ENCODE measurements at regions not wholly inside any gene's neighbourhood (a gene's known extent, or its start where the extent isn't known, plus 50 kb on each side); places are given as distances from the start of the nearest gene placed in this dataset.
A peak's percentile ranks its signal among the peaks of the same experiment; 100 is the strongest.
"Not testable (repeated sequence)": the region's sequence is repeated elsewhere in the genome, so short reads cannot be mapped to it uniquely, and the experiment has no call there.

DNA sequence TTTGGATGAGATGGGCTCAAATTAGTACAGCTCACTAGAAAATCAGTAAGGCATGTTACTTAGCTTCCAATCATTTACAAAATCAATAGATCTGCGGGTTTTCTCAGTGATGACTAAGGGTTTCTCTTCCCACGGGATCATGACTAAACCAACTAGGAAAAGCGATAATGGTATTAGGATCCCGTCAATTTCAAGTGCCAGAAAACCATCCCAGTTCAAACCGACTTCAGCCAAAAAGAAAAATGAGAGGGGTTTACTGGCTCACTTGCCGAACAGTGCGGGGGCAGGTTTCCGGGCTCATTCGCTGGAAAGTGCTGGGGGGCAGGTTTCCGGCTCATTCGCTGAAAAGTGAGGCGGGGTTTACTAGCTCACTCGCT lies 62.1 kb upstream of the LYZL2 start:
- no peak for DNase-seq (ENCODE audit: low spot score)
- H3K9me3 ChIP-seq: no peaks in the 10 kb centered on the region
- H3K27ac ChIP-seq: no peak overlapping the region
- intact Hi-C loops (cut with DNase I): no loop called here
- H3K4me1 ChIP-seq (replicated peaks): no peaks in the 10 kb centered on the region
- no peak overlapping the region for H3K4me3 ChIP-seq
- TF ChIP-seq POLR2AphosphoS5 (IDR thresholded peaks at IDR 0.05) (no peak), POLR2A (IDR thresholded peaks at IDR 0.05) (no peak)
- TF ChIP-seq, protein P1, sequence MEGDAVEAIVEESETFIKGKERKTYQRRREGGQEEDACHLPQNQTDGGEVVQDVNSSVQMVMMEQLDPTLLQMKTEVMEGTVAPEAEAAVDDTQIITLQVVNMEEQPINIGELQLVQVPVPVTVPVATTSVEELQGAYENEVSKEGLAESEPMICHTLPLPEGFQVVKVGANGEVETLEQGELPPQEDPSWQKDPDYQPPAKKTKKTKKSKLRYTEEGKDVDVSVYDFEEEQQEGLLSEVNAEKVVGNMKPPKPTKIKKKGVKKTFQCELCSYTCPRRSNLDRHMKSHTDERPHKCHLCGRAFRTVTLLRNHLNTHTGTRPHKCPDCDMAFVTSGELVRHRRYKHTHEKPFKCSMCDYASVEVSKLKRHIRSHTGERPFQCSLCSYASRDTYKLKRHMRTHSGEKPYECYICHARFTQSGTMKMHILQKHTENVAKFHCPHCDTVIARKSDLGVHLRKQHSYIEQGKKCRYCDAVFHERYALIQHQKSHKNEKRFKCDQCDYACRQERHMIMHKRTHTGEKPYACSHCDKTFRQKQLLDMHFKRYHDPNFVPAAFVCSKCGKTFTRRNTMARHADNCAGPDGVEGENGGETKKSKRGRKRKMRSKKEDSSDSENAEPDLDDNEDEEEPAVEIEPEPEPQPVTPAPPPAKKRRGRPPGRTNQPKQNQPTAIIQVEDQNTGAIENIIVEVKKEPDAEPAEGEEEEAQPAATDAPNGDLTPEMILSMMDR (IDR thresholded peaks at IDR 0.05): no peak
- no peaks in the 10 kb centered on the region for H3K27me3 ChIP-seq (replicated peaks; ENCODE audit: insufficient read depth)
- WGBS: 93% methylated on average over 13 of the region's 13 CpGs
- H3K36me3 ChIP-seq: no peaks in the 10 kb centered on the region

DNA sequence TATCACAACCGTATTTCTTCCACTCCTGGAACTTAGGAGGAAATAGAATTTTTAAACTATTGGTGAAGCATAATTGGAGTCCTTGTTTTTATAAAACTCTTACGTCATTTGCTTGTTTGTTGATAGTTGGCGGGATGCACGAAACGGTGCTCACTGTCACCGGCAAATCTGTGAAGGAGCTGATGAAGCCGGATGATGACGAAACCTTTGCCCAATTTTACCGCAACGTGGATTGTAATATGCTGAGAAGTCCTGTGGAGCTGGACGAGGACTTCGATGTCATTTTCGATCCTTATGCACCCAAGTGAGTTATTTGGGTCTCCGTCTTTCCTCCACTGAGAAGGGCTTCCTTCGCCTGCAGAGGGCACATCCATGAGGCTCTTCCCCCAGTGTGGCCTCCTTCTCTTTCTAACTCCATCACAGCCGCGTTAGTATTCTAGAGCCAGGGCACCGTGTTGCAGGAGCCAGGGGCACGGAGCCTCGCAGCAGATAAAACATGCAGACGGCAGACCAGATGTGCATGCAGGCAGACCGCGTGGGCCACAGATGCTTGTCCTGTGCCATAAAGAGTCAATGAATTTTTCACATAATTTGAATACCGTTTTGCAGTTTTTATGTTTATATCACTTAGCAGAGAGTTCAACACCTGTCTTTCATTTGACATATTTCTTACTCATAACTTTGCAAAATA lies 61.5 kb upstream of the LYZL2 start:
- H3K27me3 ChIP-seq (replicated peaks; ENCODE audit: insufficient read depth); H3K4me3 ChIP-seq; H3K4me1 ChIP-seq (replicated peaks); DNase-seq (ENCODE audit: low spot score); intact Hi-C loops (cut with DNase I); H3K27ac ChIP-seq; H3K9me3 ChIP-seq; H3K36me3 ChIP-seq: not testable (repeated sequence)
- WGBS: 90% methylated on average over 24 of the region's 24 CpGs

DNA sequence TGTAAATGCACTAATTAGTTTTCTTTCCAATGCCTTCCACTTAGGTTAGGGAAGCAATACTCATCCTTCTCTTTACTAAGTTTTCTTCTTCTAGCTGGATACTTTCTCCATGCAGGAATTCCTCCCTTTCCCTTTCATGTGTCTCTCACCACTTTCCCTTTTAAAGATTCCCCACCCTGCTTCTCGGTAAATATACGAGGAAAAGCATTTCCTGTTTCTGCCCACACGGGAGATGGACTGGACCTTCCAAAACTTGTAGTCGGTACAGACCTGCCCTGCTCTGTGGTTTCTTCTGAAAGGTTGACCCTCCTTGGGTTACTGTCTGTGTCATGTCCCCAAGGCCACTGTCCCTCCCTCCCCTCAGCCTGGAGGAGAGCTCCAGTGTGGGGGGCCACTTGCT lies 58.9 kb upstream of the LYZL2 start:
- Histone ChIP-seq H3K9me3 (no peaks in the 10 kb centered on the region), H3K4me1 (replicated peaks) (no peaks in the 10 kb centered on the region), H3K4me3 (no peak overlapping the region), H3K27me3 (replicated peaks; ENCODE audit: insufficient read depth) (no peaks in the 10 kb centered on the region), H3K36me3 (no peaks in the 10 kb centered on the region), H3K27ac (no peak overlapping the region)
- intact Hi-C loops (cut with DNase I): no loop called here
- TF ChIP-seq, protein P1 (IDR thresholded peaks at IDR 0.05): no peak
- TF ChIP-seq POLR2A (IDR thresholded peaks at IDR 0.05) (no peak), POLR2AphosphoS5 (IDR thresholded peaks at IDR 0.05) (no peak)
- 32% methylated on average over 4 of the region's 4 CpGs for WGBS
- no peak for DNase-seq (ENCODE audit: low spot score)

DNA sequence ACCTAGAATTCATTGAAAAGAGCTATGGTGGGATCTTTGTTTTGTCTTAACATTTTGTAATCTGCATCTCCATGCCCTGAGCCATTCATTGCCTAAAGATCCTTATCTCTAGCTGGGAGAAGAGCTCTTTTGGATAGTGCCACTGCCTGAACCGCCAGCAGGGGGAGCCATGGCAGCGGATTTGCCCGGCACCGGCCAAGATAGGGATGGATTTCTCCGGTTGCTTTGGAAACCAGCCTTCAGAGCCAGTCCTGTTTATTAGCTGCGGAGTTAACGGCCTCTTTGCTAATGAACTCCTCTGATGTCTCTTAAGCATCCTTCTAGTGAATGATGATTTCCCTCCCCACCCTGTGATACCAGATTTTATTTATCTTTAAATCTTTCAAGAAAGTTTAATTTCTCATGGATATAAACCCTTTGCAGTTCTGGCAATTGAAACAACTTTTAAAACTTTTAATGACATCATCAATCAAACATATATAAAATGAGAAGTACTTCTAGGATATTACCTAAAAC lies 58.2 kb upstream of the LYZL2 start:
- Histone ChIP-seq H3K9me3 (no peaks in the 10 kb centered on the region), H3K27me3 (replicated peaks; ENCODE audit: insufficient read depth) (no peaks in the 10 kb centered on the region), H3K4me3 (no peak overlapping the region), H3K27ac (no peak overlapping the region), H3K4me1 (replicated peaks) (no peaks in the 10 kb centered on the region), H3K36me3 (no peaks in the 10 kb centered on the region)
- TF ChIP-seq, protein P1 (IDR thresholded peaks at IDR 0.05): peak; percentile 42 to 82 (median 63)
- no peak for TF ChIP-seq POLR2AphosphoS5 (IDR thresholded peaks at IDR 0.05)
- intact Hi-C loops (cut with DNase I): no loop called here
- under 1% methylated on average over 7 of the region's 7 CpGs for WGBS
- DNase-seq (ENCODE audit: low spot score): peak; percentile 32

DNA sequence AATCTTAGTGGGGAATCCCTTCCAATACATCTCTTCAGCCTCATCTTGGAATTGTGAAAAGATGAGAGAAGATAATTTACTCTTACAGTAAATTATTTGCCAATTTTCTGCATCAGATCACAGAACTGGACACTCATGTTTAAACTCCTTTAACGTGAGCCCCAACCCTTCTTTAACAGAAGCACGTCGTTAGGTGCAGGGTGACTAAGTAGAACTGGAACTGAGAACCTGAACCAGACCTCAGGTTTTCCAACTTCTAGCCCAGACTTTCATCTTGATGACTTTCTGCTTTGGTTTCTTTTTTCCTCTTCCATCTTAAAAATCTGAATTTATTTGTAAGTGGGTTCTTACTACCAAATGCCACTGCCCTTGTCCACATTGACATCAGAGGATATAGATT lies 57.2 kb upstream of the LYZL2 start:
- TF ChIP-seq POLR2A (IDR thresholded peaks at IDR 0.05) (no peak), POLR2AphosphoS5 (IDR thresholded peaks at IDR 0.05) (no peak)
- TF ChIP-seq, protein P1 (IDR thresholded peaks at IDR 0.05): no peak
- intact Hi-C loops (cut with DNase I): no loop called here
- Histone ChIP-seq H3K4me3 (no peak overlapping the region), H3K36me3 (no peaks in the 10 kb centered on the region), H3K4me1 (replicated peaks) (no peaks in the 10 kb centered on the region), H3K9me3 (no peaks in the 10 kb centered on the region), H3K27ac (no peak overlapping the region), H3K27me3 (replicated peaks; ENCODE audit: insufficient read depth) (no peaks in the 10 kb centered on the region)
- 30% methylated on average over 3 of the region's 3 CpGs for WGBS
- no peak for DNase-seq (ENCODE audit: low spot score)
